ENCODE measurements at regions not wholly inside any gene's neighbourhood (a gene's known extent, or its start where the extent isn't known, plus 50 kb on each side); places are given as distances from the start of the nearest gene placed in this dataset.

- in situ Hi-C loops (cut with MboI; ENCODE audit: low sequenced_read_pairs, unreplicated experiment): no loop called here
- DNase-seq (ENCODE audit: low spot score): no peak
- no peak for TF ChIP-seq CTCF (IDR thresholded peaks at IDR 0.05; ENCODE audit: borderline replicate concordance, control extremely low read depth, extremely low read depth, insufficient read depth, missing control alignments)
Observed at GRCh38 chr12:83414981-83415380, 728.3 kb downstream of the TMTC2 start.

- DNase-seq (ENCODE audit: low spot score): no peak
- no peak for TF ChIP-seq CTCF (IDR thresholded peaks at IDR 0.05; ENCODE audit: borderline replicate concordance, control extremely low read depth, extremely low read depth, insufficient read depth, missing control alignments)
- in situ Hi-C loops (cut with MboI; ENCODE audit: low sequenced_read_pairs, unreplicated experiment): no loop called here
Observed at GRCh38 chr12:83408851-83409250, 722.1 kb downstream of the TMTC2 start.

DNA sequence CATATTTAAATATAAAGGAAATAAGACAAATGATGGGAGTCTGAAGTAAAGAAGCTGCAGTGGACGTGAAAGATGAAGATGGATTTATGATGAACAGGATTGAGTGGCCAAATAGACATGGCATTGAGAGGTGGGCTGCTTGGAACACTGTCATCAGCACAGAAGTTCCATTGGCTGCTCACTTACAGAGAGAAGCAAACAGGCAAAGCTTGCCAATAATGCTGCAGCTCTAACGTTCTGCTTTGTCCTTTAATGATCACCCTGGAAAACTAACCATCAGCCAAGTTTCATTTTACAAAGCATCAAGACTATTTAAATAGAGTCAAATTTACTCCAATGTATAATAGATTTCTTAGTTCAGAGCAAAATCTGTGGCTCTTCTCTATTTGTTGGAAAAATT, 721.4 kb downstream of the TMTC2 start:
- no peak for DNase-seq (ENCODE audit: low spot score)
- in situ Hi-C loops (cut with MboI; ENCODE audit: low sequenced_read_pairs, unreplicated experiment): no loop called here
- no peak for TF ChIP-seq CTCF (IDR thresholded peaks at IDR 0.05; ENCODE audit: borderline replicate concordance, control extremely low read depth, extremely low read depth, insufficient read depth, missing control alignments)

- in situ Hi-C loops (cut with MboI; ENCODE audit: low sequenced_read_pairs, unreplicated experiment): no loop called here
Observed at GRCh38 chr12:83404521-83404920, 717.8 kb downstream of the TMTC2 start.

GRCh38 chr12:83390186-83390585, 703.5 kb downstream of the TMTC2 start:
- no peak for DNase-seq (ENCODE audit: low spot score)
- TF ChIP-seq CTCF (IDR thresholded peaks at IDR 0.05; ENCODE audit: borderline replicate concordance, control extremely low read depth, extremely low read depth, insufficient read depth, missing control alignments): no peak
- in situ Hi-C loops (cut with MboI; ENCODE audit: low sequenced_read_pairs, unreplicated experiment): loop anchor here (25.0 kb wide), 1 partner anchor 703 kb away; the partner anchor contains the start of gene TMTC2

More at GRCh38 chr12:83404521-83404920, 717.8 kb downstream of the TMTC2 start:
- no peak for DNase-seq (ENCODE audit: low spot score)
- no peak for TF ChIP-seq CTCF (IDR thresholded peaks at IDR 0.05; ENCODE audit: borderline replicate concordance, control extremely low read depth, extremely low read depth, insufficient read depth, missing control alignments)

DNA sequence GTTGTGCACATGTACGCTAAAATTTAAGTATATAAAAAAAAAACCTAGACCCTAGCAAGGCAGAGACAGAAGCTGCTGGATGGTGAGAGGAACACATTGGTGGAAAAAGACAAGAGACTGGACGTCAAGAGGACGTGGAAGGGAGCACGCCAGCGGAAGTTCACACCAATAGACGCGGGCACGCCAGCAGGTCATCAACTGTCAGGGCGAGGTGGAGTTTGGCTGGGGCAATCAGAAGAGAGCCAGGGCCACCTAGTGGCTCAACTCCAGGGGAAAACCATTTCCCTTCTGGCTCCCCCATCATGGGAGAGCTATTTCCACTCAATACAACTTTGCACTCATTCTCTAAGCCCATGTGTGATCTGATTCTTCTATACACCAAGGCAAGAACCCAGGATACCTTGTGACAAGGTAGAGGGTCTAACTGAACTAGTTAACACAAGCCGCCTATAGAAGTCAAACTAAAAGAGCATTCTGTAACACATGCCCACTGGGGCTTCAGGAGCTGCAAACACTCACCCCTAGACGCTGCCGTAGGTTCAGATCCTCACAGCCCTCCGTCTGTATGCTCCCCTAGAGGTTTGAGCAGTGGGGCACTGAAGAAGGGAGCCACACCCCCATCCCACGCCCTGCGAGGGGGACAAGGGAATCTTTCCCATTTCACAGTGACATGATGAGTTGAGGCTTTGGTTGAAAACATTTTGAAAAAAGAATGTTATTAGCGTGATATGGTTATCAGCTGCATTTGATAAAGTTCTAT, 702.7 kb downstream of the TMTC2 start:
- in situ Hi-C loops (cut with MboI; ENCODE audit: low sequenced_read_pairs, unreplicated experiment): loop anchor here (25.0 kb wide), 1 partner anchor 702 kb away; the partner anchor contains the start of gene TMTC2
- no peak for DNase-seq (ENCODE audit: low spot score)
- no peak for TF ChIP-seq CTCF (IDR thresholded peaks at IDR 0.05; ENCODE audit: borderline replicate concordance, control extremely low read depth, extremely low read depth, insufficient read depth, missing control alignments)
